Mesothelial cell of epicardium (in vitro differentiated cells): ENCODE measurements at regions not wholly inside any gene's neighbourhood (a gene's known extent, or its start where the extent isn't known, plus 50 kb on each side); places are given as distances from the start of the nearest gene placed in this dataset.

Experiments
- DNase-seq, 2 experiments: peaks; one replicate each; pipeline ENCODE4 v3.0.0; 2021; ENCODE audit warnings: low spot score in 2 of 2; ENCODE audit not compliant: unreplicated experiment in 2 of 2
- H3K27ac Mint-ChIP-seq: 2 replicates; pipeline ENCODE4 v1.8.0; 2021; ENCODE audit warnings: mixed read lengths
- H3K27me3 Mint-ChIP-seq: 2 replicates; pipeline ENCODE4 v1.8.0; 2021; ENCODE audit warnings: low read depth, mixed read lengths
- H3K36me3 Mint-ChIP-seq: 2 replicates; pipeline ENCODE4 v1.8.0; 2021; ENCODE audit warnings: mixed read lengths
- H3K4me1 Mint-ChIP-seq: 2 replicates; pipeline ENCODE4 v1.8.0; 2021; ENCODE audit warnings: mixed read lengths
- H3K4me3 Mint-ChIP-seq: 2 replicates; pipeline ENCODE4 v1.8.0; 2021; ENCODE audit warnings: mild to moderate bottlenecking, moderate library complexity, mixed read lengths
- H3K9me3 Mint-ChIP-seq: 2 replicates; pipeline ENCODE4 v1.8.0; 2021; ENCODE audit warnings: mixed read lengths
- TF ChIP-seq, protein P1 (sequence below): fragments of 200-600 bp; sonication (generic); IDR thresholded peaks from one replicate; pipeline ENCODE4 v1.5.0; 2021; ENCODE audit warnings: antibody characterized with exemption; ENCODE audit not compliant: unreplicated experiment

DNA sequence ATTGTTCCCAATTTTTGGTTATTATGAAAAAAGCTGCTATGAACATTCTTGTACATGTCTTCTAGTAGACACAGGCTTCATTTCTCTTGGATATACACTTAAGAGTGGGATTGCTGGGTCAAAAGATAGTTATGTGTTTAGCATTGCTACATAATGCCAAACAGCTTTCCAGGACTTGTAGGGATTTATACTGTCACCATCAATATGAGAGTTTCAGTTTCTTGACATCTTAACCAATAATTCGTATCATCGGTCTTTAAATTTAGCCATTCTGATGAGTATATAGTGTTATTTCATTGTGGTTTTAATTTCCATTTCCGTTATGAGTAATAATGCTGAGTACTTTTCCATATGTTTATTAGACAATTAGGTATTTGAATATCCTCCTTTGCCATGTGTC lies 190.3 kb upstream of the PFN2 start:
- Mint-ChIP-seq H3K27ac (no peak overlapping the region), H3K27me3 (peaks cover 8% of the 10 kb centered on the region)
- TF ChIP-seq, protein P1, sequence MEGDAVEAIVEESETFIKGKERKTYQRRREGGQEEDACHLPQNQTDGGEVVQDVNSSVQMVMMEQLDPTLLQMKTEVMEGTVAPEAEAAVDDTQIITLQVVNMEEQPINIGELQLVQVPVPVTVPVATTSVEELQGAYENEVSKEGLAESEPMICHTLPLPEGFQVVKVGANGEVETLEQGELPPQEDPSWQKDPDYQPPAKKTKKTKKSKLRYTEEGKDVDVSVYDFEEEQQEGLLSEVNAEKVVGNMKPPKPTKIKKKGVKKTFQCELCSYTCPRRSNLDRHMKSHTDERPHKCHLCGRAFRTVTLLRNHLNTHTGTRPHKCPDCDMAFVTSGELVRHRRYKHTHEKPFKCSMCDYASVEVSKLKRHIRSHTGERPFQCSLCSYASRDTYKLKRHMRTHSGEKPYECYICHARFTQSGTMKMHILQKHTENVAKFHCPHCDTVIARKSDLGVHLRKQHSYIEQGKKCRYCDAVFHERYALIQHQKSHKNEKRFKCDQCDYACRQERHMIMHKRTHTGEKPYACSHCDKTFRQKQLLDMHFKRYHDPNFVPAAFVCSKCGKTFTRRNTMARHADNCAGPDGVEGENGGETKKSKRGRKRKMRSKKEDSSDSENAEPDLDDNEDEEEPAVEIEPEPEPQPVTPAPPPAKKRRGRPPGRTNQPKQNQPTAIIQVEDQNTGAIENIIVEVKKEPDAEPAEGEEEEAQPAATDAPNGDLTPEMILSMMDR: no peak

DNA sequence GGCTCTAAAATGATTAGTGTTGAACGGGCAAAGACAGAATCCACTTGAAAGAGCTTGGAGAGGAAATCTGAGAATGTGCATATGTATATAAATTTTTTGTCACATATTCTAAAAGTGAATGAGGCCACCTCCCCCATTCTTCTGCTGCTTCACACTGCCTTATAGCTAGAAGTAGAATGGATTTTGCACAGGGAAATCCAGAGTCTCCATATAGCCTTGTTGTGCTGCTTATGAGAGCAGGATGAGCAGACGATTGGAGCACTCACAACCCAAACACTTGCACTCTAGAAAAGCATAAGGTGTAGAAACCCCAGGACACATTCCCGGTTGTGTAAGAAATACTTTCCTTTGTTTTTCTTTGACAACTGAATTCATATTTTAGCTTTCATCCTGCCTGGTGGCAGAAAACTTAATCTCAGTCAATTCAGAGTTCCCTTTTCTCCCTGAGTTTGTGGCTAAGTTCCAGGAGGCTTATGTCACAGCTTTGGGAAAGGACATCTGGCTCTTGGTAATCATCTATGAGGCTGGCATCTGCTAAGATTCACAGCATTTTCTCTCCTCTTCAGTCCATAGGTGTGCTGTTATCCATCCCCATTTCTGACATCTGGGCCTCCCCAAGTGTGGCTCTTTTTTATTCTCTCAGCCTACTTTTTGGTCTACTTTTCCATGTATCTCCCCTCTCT lies 188.4 kb upstream of the PFN2 start:
- no peak overlapping the region for H3K4me3 Mint-ChIP-seq
- no peak for DNase-seq
- peaks cover 3% of the 10 kb centered on the region for H3K4me1 Mint-ChIP-seq
- no peaks in the 10 kb centered on the region for H3K36me3 Mint-ChIP-seq
- H3K9me3 Mint-ChIP-seq: peaks cover 19% of the 10 kb centered on the region
- TF ChIP-seq, protein P1: no peak
- H3K27ac Mint-ChIP-seq: no peak overlapping the region
- H3K27me3 Mint-ChIP-seq: no peaks in the 10 kb centered on the region

More for the DNA sequence above, 190.3 kb upstream of the PFN2 start:
- H3K36me3 Mint-ChIP-seq: no peaks in the 10 kb centered on the region
- no peak overlapping the region for H3K4me3 Mint-ChIP-seq
- peaks cover 14% of the 10 kb centered on the region for H3K9me3 Mint-ChIP-seq
- DNase-seq: no peak
- H3K4me1 Mint-ChIP-seq: peaks cover 3% of the 10 kb centered on the region

DNA sequence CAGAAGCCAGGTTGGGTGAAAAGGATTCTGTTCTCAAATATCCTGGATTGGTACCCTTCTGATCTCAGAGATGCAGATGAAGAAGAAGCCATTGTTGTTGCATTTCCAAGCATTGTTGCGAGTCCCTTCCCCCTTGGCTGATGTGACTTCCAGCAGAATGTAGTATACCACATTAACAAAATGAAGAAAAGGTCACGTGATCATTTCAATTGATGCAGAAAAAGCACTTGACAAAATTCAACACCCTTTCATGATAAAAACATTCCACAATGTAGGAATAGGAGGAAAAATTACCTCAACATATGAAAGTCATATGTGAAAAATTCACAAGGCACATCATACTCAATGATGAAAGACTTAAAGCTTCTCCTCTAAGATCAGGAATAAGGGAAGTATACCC lies 181.9 kb upstream of the PFN2 start:
- TF ChIP-seq, protein P1: no peak
- peaks cover 26% of the 10 kb centered on the region for H3K9me3 Mint-ChIP-seq
- no peak overlapping the region for H3K4me3 Mint-ChIP-seq
- H3K4me1 Mint-ChIP-seq: peaks cover 20% of the 10 kb centered on the region
- DNase-seq: no peak
- H3K27ac Mint-ChIP-seq: no peak overlapping the region
- H3K27me3 Mint-ChIP-seq: no peaks in the 10 kb centered on the region
- H3K36me3 Mint-ChIP-seq: no peaks in the 10 kb centered on the region

DNA sequence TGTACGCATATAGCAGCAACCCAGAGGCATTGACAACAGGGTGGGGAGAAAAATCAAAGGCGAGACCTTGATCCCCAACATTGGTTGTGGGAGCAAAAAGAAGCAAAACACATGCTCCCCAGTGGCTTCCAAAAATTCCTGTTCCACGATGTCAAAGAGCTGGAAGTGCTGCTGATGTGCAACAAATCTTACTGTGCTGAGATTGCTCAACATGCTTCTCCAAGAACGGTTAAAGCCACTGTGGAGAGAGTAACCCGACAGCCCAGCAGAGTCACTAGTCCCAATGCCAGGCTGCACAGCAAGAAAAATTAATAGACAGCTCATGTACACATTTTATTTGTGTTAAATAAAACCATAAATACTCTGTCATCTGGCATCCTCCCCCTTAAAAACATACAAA lies 179.9 kb upstream of the PFN2 start:
- Mint-ChIP-seq H3K27ac (no peak overlapping the region), H3K36me3 (no peaks in the 10 kb centered on the region), H3K4me1 (peaks cover 26% of the 10 kb centered on the region), H3K9me3 (peaks cover 15% of the 10 kb centered on the region), H3K27me3 (no peaks in the 10 kb centered on the region), H3K4me3 (no peak overlapping the region)
- TF ChIP-seq, protein P1: no peak
- no peak for DNase-seq

DNA sequence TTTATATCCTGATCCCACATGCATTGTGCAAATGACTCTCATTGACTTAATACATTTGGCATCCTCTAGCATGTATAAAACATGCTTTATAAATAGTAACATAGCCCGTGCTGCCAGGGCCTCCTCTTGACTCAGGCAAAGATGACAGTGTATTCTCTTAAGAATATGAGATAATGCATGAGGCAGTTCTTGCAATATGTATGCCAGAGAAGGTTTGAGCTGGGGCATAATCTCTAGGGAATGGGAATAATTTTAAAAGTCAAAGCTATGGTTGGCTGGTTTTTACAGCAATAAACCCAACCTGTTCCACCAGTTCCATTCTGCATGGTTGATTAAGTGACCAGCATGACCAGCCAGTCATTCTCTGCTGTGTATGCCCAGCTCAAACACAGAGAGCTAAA lies 179.0 kb upstream of the PFN2 start:
- H3K36me3 Mint-ChIP-seq: no peaks in the 10 kb centered on the region
- H3K27me3 Mint-ChIP-seq: no peaks in the 10 kb centered on the region
- H3K27ac Mint-ChIP-seq: no peak overlapping the region
- H3K4me3 Mint-ChIP-seq: no peak overlapping the region
- peaks cover 26% of the 10 kb centered on the region for H3K4me1 Mint-ChIP-seq
- TF ChIP-seq, protein P1: no peak
- H3K9me3 Mint-ChIP-seq: peaks cover 13% of the 10 kb centered on the region
- DNase-seq: no peak
